HG02759 (cell line): ENCODE measurements at regions not wholly inside any gene's neighbourhood (a gene's known extent, or its start where the extent isn't known, plus 50 kb on each side); places are given as distances from the start of the nearest gene placed in this dataset.

ENCODE experiments used
- ATAC-seq: cut with Tn5 transposase; IDR thresholded peaks from one replicate; pipeline ENCODE4 v1.9.1; 2021; ENCODE audit warnings: mild to moderate bottlenecking, moderate library complexity; ENCODE audit not compliant: unreplicated experiment

DNA sequence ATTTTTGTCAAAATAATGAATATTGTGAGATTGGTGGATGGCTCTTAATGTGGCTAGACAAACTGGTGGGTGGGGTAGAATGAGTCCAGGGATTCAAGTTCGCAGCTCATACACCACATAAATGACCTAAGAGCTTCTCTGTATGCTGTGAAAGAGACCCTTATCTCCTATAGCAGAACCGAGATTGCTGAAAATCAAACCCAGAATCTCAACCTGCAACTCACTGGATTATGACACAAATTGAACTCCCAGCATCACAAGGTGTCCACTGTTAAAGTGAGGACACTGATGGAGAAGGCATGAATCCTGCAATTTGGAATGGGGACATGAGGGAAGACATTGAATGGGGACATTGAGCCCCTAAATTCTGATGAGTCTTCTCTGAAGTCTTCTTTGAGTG lies 51.3 kb upstream of the CNKSR3 start:
- ATAC-seq = no peak

DNA sequence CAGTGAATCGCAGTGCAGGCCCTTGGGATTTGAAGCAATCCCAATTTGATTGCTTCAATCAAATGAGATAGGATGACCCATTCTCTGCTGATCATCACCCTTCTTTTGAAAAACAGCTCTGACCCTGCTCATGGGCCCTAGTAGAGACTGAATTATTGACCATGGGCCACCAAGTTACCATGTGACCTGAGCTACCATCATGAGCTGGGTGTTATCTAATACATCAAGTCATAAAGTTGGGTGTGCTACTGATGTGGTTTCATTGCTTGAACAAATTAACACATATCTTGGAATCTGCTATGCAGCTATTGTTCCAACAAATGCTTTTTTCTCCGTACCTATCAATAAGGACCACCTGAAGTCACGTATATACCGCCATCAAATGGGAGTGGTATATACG lies 54.8 kb upstream of the CNKSR3 start:
- no peak for ATAC-seq

DNA sequence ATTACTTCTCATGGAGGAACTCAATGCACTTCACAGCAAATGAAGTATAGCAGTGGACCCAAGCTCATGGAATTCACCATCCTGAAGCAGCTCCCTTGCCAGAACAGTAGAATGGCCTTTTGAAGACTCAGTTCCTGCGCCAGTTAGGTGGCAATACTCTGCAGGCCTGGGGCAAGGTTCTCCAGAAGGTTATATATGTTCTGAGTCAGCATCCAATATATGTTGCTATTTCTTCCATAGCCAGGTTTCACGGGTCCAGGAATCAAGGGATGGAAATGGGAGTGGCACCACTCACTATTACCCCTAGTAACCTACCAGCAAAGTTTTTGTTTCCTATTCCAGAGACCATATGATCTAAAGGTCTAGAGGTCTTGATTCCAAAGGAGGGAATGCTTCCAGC lies 56.4 kb upstream of the CNKSR3 start:
- no peak for ATAC-seq

DNA sequence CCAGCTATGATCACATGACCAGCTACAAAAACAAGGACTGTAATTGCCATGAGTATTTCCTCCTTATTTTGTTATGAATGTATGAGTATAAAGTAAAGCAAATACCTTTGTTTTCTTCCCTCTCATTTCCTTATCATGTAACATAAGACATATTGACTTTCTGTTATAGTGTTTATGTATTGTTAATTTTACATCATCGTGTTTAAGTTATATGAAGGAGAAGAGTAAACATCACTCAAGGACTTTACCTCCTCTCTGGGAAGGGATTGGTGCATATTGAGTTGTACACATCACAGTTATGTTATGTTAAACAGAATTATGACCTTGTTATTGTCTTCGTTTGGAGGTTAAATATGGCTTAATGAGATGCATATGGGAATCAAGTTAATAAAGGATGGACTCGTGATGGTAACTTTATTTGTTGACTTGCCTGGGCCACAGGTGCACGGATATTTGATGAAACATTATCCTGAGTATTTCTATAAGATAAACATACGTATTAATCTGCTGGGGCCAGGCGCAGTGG lies 57.3 kb upstream of the CNKSR3 start:
- no peak for ATAC-seq

DNA sequence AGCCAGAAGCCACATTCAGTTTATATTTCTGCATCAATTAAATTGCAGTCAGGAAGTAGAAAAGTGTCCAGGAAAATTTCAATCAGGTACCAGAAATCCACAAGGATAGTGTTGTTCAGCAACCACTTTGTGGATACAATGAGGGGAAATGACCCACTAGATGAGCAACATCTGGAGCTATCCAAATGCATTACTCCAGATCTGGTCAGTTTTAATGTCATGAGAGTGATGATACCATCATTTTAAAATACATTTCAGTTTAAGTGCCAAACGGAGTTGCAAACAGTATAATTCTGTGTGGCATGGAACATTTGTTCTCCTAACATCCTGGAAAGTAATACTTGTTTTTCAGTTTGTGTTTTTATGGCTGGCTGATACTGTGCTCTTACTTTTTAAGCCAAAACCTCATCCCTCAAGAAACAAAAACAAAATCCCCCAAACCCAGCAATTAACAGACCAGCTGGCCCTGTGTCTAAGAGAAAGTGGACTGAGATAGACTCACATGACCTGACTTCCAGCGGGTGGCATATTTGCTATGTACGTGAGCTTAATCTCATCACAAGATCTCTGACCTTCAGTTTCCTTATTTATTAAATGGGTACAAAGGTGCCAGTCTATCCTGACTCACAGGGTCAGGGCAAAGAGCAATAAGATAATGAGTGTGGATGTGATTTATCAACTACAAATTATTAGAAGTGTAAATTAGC lies 58.8 kb upstream of the CNKSR3 start:
- no peak for ATAC-seq

DNA sequence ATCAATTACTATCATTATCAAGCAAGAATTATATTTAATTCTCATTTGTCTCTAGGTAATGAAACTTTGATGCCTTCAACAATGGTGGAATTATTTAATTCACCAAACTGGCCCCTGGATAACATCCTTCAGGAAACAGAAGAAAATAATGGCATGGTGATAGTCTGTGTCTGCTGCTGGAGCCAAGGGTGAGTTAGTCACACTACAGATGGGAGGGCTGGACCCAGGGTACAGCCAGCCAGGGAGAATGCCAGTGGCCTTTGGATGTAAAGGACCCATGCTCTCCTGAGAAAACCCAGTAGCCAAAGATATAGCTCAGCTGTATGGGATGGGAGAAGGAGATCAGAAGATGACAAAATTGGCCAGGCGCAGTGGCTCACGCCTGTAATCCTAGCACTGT lies 60.0 kb upstream of the CNKSR3 start:
- ATAC-seq = no peak

DNA sequence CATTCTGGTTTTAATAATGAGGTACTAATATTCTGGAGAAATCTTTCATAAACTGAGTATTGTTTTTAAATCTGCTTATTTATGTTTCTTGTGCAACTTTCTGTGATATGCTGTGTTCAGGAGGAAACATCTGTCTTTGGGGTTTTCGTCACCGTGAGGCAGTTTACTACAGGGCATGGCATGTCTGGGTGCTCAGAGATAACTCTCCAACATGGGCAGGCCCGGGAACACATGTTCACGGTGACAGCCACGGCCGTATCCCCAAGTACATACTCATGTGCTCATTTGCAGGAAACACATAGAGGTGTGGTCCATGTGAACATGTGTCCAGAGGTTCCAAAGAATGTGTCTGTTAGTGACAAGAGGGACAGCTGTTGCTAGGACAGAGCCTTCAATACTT lies 62.1 kb upstream of the CNKSR3 start:
- no peak for ATAC-seq

DNA sequence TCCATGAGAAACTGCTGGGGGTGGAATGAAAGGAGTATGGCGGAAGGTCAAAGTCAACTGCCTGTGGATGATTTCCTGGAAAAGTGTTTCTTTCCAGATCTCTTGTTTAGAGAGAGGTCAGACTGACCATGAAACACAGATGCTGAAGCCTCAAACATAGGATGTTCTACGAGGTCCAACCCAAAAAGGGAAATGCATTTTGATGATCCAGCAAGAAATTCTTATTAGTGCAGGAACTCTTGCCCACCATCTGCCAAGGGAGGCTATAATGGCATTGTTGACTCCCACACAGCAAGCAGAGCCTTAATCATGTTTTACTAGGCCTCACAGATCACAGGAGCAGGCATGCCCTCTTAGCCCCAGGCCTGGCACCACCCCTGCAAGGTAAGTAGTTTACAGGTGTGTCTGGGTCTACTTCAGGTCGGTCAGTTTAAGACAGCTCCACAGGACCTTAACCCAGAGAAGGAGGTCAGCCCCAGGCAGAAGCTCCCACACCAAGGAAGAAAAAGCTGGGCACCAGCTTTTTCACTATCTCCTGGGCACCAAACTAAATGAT lies 67.6 kb upstream of the CNKSR3 start:
- ATAC-seq = no peak

DNA sequence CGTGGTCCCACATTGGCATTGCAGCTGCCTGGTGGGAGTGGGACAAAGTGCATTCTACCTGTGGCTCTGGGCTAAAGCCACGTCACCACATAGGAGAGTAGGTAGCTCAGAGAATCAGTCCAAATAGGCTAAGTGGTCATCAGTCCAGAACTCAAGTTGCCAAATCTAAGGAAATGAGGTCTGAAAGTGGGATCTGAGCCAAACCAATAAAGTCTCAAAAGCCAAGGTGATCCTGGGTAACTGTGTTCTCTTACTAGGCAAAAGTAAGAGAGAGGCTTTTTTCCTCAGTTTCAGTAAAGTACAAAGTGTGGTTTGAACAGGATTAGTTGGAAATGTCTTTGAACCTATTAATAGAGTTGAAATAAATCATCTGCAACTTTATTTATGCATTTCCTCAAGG lies 68.6 kb upstream of the CNKSR3 start:
- ATAC-seq = no peak

DNA sequence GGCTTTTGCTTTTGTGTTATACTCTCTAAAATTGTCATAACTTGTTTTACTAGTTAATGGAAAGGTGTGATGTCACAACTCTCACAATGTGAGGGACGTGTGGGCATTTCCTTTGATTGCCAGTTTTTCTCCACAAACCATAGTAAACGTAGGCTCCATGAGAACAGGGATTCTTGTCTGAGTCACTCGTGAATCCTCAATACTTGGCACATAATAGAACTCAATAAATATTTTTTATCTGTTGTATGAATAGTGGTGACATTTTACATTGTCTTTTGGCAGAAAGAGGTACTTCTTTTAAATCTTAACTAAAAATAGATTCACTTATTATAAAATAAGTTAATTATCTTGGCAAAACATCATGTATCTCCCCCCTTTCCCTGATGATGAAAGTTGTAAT lies 69.0 kb upstream of the CNKSR3 start:
- no peak for ATAC-seq

DNA sequence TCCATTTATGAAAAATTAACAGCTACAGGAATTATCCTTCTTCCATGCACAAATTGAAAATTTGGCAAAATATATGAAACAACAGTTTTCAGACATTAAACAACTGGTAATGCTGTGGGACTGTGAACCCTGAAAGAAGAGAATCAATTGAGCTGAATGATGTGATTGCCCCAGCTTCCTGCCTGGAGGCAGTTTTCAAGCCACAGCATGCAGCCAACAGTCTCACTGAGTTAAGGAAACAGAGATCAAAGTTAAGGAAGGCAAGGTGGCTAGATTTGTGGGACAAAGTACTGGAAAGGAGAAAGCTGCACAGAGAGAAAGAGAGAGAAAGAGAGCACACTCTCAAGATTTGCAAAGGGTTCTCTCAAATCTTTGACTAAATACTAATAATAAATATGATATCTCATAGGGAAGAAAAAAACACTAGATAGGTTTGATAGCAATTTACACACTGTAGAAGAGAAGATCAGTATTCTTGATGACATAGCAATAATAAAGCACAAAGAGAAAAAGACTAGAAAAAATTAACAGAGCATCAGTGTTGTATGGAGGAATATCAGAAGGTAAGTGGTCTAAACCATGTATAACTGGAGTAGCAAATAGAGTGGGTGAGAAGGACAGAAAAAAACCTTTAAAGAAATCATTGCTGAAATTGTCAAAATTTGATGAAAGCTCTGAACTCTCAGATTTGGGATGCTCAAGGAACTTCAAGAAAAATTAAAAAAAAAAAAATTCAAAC lies 70.1 kb upstream of the CNKSR3 start:
- ATAC-seq = no peak

DNA sequence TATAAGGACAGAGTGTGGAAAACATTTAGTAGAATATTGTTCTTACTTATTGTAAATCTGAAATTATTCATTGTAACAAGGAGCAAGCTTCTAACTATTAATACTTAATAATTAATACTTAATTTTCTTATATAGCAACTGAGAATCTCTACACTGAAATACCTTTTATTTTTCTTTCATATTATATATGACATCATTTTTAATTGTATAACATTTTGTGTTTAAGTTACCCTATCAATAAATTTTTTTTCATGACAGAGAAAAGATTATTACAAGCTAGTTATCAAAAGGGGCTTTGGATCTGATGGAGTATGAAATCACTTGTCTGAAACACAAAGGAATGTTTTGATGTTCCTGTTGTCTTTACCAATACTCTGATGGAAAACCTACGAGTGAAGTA lies 72.2 kb upstream of the CNKSR3 start:
- no peak for ATAC-seq

DNA sequence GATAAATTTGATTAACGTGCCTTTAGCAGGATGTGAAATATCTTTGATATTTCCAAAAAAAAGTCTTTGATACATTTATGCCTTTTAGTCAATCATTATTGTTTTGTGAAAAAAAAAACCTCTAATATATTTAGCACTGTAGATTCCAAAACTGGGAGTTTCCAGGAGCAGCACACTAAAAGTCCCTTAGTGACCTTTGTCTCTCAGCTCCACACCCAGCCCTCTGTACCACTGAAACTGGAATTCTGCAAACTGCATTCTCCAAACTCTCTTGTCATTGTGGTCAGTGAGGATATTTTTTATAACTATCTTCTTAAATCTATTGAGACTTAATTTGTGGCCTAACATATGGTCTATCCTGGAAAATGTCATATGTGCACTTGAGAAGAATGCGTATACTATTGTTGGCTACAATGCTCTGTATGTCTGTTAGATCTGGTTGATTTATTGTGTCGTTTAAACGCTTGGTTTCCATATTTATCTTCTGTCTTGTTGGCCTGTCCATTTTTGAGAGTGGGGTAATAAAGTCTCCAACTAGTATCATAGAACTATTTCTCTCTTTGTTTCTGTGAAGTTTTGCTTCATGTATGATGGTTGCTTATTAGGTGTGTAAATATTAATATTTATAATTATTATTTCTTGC lies 73.2 kb upstream of the CNKSR3 start:
- no peak for ATAC-seq

DNA sequence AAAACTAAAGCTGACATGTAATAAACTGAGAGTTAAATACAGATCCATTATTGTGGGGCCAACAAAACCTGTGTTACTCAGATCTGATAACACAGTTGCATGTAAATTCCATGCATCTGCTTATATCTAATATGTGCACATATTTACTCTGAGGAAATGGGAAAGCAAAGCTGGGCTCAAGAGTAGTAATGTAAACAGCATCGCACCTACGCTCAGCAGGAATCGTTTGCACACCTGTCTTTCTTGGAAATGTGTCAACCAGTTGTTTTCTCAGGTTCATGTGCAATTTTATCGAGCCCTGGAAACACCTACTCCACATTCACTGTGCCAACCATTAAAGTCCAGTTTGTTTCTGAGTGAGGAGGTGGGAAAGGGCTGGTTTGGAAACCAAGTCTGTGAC lies 80.3 kb upstream of the CNKSR3 start:
- no peak for ATAC-seq

DNA sequence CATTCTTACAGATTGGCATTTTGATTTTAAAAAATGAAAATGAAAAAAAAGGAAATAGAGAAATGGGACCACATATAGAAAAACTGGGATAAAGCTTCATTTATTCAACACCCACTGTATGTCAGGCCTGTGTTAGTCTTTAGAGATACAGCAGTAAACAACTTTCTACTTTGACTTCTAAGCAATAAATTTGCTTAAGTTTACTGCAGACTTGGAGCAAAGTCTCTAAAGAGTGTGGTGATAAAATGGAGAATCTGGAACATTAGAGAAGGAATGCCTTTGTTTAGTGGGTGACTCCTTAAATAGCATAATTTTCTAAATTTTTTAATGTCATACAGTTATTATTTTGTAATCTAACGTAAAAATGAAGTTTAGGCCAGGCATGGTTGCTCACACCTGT lies 80.7 kb upstream of the CNKSR3 start:
- ATAC-seq = no peak

DNA sequence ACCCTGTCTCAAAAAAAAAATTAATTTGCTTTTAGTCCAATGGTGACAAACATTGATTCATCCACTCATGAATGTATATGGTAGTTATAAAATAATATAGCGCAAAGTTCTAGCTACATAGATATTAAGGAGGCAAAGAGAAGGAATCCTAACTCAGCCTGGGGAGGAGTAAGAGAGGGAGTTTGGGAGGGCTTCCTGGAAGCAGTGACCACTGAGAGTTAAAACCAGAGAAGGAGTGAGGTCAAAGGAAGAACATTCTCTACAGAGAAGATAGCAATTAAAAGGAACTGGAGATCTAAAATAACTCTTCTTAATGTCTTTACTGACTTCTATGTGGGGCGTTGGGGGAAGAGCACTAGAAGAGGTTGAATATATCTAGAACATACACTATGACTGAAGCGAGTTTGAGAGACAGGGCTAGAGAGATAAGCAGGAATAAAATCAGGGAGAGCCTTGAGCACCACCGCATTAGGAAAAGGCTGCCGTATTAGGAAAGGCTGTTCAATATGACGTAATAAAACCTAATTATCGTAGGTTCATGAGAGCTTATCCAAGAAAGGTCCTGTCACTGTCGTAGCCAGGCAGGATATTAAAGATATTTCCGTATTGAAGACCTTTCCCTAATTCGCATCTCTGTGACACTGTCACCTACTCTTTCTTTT lies 81.8 kb upstream of the CNKSR3 start:
- no peak for ATAC-seq

DNA sequence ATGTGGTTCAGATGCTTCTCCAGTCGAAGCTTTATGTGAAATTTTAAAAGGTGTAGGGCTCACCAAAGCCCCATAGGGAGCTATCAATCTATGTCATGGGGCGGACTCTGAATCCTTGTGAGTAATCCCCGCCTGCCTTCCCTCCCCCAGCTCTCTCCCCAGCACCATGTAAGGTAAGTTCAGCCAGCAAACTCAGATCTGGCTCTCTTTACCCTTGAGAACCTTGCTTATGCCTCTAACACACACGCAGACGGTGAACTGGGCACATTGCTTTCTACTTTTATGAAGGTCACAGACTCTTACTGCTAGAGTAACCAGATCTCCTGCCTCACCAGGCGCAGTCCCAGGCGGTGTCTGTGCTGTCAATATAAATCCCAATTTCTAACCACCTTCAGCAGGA lies 82.6 kb upstream of the CNKSR3 start:
- ATAC-seq = no peak

DNA sequence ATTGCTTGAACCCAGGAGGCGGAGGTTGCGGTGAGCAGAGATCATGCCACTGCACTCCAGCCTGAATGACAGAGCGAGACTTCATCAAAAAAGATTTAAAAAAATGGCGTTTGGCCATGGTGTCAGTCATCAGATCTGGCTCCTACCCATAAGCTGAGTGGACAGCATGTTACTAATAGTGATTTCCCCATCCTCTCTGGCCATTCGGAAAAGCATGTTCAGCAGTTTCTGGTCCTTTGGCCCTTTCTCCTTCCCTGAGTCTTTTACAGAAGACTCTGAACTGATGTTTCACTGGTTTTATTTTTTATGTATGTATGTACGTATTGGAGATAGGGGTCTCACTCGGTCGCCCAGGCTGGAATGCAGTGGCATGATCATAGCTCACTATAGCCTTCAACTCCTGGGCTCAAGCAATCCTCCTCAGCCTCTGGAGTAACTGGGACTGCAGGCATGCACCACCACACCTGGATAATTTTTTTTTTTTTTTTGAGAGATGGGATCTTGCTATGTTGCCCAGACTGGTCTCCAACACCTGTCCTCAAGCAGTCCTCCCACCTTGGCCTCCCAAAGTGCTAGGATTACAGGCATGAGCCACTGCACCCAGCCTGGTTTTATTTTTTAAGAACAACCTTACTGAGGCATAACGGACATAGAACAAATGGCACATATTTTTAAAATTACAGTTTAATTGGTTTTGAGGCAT lies 84.2 kb upstream of the CNKSR3 start:
- no peak for ATAC-seq

DNA sequence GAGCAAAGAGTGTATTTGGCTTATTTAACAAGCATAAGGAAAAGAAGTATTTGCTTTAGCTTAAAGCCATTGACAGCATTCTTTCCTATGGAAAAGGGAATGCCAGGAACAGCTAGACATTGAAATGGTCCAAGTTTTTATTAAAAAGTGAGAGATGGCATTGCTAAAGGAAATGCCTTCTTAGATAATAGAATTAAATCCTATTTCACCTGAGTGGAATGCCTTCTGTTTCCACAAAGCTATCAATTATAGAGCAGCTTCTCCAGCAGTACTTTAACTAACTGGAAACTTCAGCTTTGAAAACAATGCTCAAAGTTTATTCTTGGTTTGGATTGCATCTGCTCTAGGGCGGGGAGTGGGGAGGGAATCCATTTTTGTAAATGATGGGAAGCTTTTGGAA lies 85.1 kb upstream of the CNKSR3 start:
- no peak for ATAC-seq

DNA sequence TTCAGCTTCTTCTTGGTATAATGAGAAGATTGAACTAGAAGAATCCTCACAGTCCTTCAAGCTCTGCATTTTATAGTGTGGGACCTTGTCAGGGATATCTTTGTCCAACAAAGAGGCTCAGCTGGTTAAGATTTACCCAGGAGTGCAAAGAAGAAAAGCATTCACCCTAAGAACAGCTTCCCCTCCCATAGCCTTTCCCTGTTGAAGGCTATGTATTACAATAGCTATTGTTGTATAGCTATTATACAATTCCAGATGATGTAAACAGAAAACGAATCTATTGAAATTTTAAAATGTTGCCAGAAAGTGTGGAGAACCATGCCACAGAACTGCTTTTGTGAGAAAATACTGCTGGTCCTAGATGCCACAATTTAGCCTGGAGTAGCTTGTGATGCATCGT lies 85.5 kb upstream of the CNKSR3 start:
- ATAC-seq = no peak

DNA sequence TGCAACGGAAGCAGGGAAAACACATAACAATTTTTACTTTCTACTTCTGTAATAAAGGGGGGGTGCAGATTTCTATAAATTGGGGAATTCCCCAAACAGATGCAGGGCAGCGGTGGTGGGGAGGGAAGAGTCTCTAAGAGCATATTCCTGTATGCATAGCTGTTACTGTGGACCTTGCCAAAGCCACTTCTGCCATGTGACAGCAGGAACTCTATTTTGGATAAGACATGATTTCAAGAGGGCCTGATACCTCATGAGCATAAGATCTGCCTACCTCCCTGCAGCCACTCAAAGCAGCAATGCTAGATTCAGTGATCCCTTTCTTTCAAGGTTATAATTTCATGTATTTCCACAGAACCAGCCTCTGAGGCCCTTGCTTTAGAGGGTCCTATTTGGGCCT lies 86.2 kb upstream of the CNKSR3 start:
- no peak for ATAC-seq
